Ascending aorta (tissue), 2 donors: ENCODE measurements at regions not wholly inside any gene's neighbourhood (a gene's known extent, or its start where the extent isn't known, plus 50 kb on each side); places are given as distances from the start of the nearest gene placed in this dataset.

Experiments used
- DNase-seq, 2 donors: peaks; one replicate each; pipeline ENCODE4 v3.0.0-alpha.2; 2019; ENCODE audit warnings: low spot score in 2 of 2
- H3K27ac ChIP-seq, 2 donors: fragments of 200-600 bp; sonication (generic); one replicate each; pipeline ENCODE4 v1.5.1; 2016 to 2017; ENCODE audit warnings: mild to moderate bottlenecking in 1 of 2
- H3K27me3 ChIP-seq: fragments of 200-600 bp; sonication (generic); one replicate; pipeline ENCODE4 v1.5.1; 2017
- H3K36me3 ChIP-seq, 2 donors: fragments of 200-600 bp; sonication (generic); one replicate each; pipeline ENCODE4 v1.5.1; 2016
- H3K4me1 ChIP-seq, 2 donors: fragments of 200-600 bp; sonication (generic); one replicate each; pipeline ENCODE4 v1.5.1; 2016 to 2017; ENCODE audit warnings: mild to moderate bottlenecking in 1 of 2
- H3K4me3 ChIP-seq, 2 donors: fragments of 200-600 bp; sonication (generic); one replicate each; pipeline ENCODE4 v1.5.1; 2016 to 2017; ENCODE audit warnings: mild to moderate bottlenecking in 1 of 2
- H3K9me3 ChIP-seq, 2 donors: fragments of 200-600 bp; sonication (generic); one replicate each; pipeline ENCODE4 v1.5.1; 2016
- CTCF ChIP-seq, 3 experiments: fragments of 200-600 bp in 2 of 3; fragments of 450-650 bp in 1 of 3; sonication (generic) in 2 of 3; IDR thresholded peaks; one replicate each; pipeline ENCODE4 v1.5.1; 2016 to 2019; ENCODE audit warnings: antibody characterized with exemption in 3 of 3, mild to moderate bottlenecking in 1 of 3, moderate library complexity in 1 of 3
- intact Hi-C: fragments of 100-400 bp; cut with DNase I; formaldehyde crosslinking; loops from one replicate; pipeline ENCODE4 v1.15.1; 2023

GRCh38 chr1:221271701-221272100 is 392.5 kb downstream of the HLX start:
- Histone ChIP-seq H3K27me3 (no peaks in the 10 kb centered on the region), H3K27ac (no peak overlapping the region), H3K4me1 (no peaks in the 10 kb centered on the region), H3K9me3 (no peaks in the 10 kb centered on the region), H3K36me3 (no peaks in the 10 kb centered on the region), H3K4me3 (no peak overlapping the region)
- no peak for DNase-seq
- TF ChIP-seq CTCF (IDR thresholded peaks at IDR 0.05) = no peak
- intact Hi-C loops = loop anchor here (10.0 kb wide), 1 partner anchor 563 kb away; no protein-coding TSS in a partner anchor

GRCh38 chr1:221272940-221273339 is 393.7 kb downstream of the HLX start:
- Histone ChIP-seq H3K27ac (no peak overlapping the region), H3K4me3 (no peak overlapping the region), H3K27me3 (no peaks in the 10 kb centered on the region), H3K9me3 (no peaks in the 10 kb centered on the region), H3K4me1 (no peaks in the 10 kb centered on the region), H3K36me3 (no peaks in the 10 kb centered on the region)
- intact Hi-C loops = loop anchor here (10.0 kb wide), 1 partner anchor 562 kb away; no protein-coding TSS in a partner anchor
- no peak for TF ChIP-seq CTCF (IDR thresholded peaks at IDR 0.05)
- no peak for DNase-seq

GRCh38 chr1:221274373-221274772 is 395.1 kb downstream of the HLX start:
- H3K27me3 ChIP-seq = no peaks in the 10 kb centered on the region
- H3K4me1 ChIP-seq = no peaks in the 10 kb centered on the region
- H3K27ac ChIP-seq = no peak overlapping the region
- H3K9me3 ChIP-seq = no peaks in the 10 kb centered on the region
- no peak for DNase-seq
- H3K4me3 ChIP-seq = no peak overlapping the region
- no peak for TF ChIP-seq CTCF (IDR thresholded peaks at IDR 0.05)
- no peaks in the 10 kb centered on the region for H3K36me3 ChIP-seq
- intact Hi-C loops = loop anchor here (10.0 kb wide), 1 partner anchor 560 kb away; no protein-coding TSS in a partner anchor

GRCh38 chr1:221276896-221277409 is 397.7 kb downstream of the HLX start:
- Histone ChIP-seq H3K4me1 (no peaks in the 10 kb centered on the region), H3K27me3 (no peaks in the 10 kb centered on the region), H3K27ac (no peak overlapping the region), H3K36me3 (no peaks in the 10 kb centered on the region), H3K4me3 (no peak overlapping the region), H3K9me3 (no peaks in the 10 kb centered on the region)
- no peak for DNase-seq
- no peak for TF ChIP-seq CTCF (IDR thresholded peaks at IDR 0.05)
- intact Hi-C loops = loop anchor here (10.0 kb wide), 1 partner anchor 558 kb away; no protein-coding TSS in a partner anchor

GRCh38 chr1:221279146-221279545 is 399.9 kb downstream of the HLX start:
- no peaks in the 10 kb centered on the region for H3K27me3 ChIP-seq
- no peak overlapping the region for H3K4me3 ChIP-seq
- no peak for DNase-seq
- intact Hi-C loops = loop anchor here (10.0 kb wide), 1 partner anchor 556 kb away; no protein-coding TSS in a partner anchor
- no peaks in the 10 kb centered on the region for H3K9me3 ChIP-seq
- H3K27ac ChIP-seq = no peak overlapping the region
- H3K4me1 ChIP-seq = no peaks in the 10 kb centered on the region
- no peaks in the 10 kb centered on the region for H3K36me3 ChIP-seq
- TF ChIP-seq CTCF (IDR thresholded peaks at IDR 0.05) = no peak

GRCh38 chr1:221283532-221283931 is 404.3 kb downstream of the HLX start:
- no peaks in the 10 kb centered on the region for H3K36me3 ChIP-seq
- no peak for DNase-seq
- no peak for TF ChIP-seq CTCF (IDR thresholded peaks at IDR 0.05)
- H3K4me3 ChIP-seq = no peak overlapping the region
- intact Hi-C loops = no loop called here
- H3K4me1 ChIP-seq = no peaks in the 10 kb centered on the region
- H3K27me3 ChIP-seq = no peaks in the 10 kb centered on the region
- H3K27ac ChIP-seq = no peak overlapping the region
- no peaks in the 10 kb centered on the region for H3K9me3 ChIP-seq
